GM23338 (cell line): ENCODE measurements at regions not wholly inside any gene's neighbourhood (a gene's known extent, or its start where the extent isn't known, plus 50 kb on each side); places are given as distances from the start of the nearest gene placed in this dataset.

Experiments
- ATAC-seq: fragments of 200-7000 bp; cut with Tn5 transposase; 3 replicates; pipeline ENCODE4 v1.9.1; 2020
- DNase-seq: peaks from one replicate; pipeline ENCODE4 v3.0.0-alpha.2; 2015; ENCODE audit warnings: low spot score
- H2AFZ ChIP-seq: fragments of 200-600 bp; sonication (generic); 2 replicates; pipeline ENCODE4 v1.8.0; 2016; ENCODE audit warnings: antibody characterized with exemption, mild to moderate bottlenecking, moderate library complexity
- H3F3A ChIP-seq: fragments of 200-600 bp; sonication (generic); replicated peaks from 2 replicates; pipeline ENCODE4 v1.8.0; 2017; ENCODE audit warnings: antibody characterized with exemption, mixed run types, low read depth
- H3K27ac ChIP-seq: fragments of 200-600 bp; sonication (generic); 2 replicates; pipeline ENCODE4 v1.6.1; 2016; ENCODE audit warnings: low read depth
- H3K27me3 ChIP-seq: fragments of 200-600 bp; sonication (generic); 2 replicates; pipeline ENCODE4 v1.8.0; 2016; ENCODE audit warnings: mild to moderate bottlenecking, mixed run types, moderate library complexity; ENCODE audit not compliant: insufficient read depth
- H3K36me3 ChIP-seq: fragments of 200-600 bp; sonication (generic); 2 replicates; pipeline ENCODE4 v1.8.0; 2016; ENCODE audit warnings: mild to moderate bottlenecking; ENCODE audit not compliant: insufficient read depth
- H3K4me1 ChIP-seq: fragments of 200-600 bp; sonication (generic); 2 replicates; pipeline ENCODE4 v1.8.0; 2016; ENCODE audit warnings: mild to moderate bottlenecking, moderate library complexity; ENCODE audit not compliant: insufficient read depth
- H3K4me2 ChIP-seq: fragments of 200-600 bp; sonication (generic); 2 replicates; pipeline ENCODE4 v1.7.1; 2017; ENCODE audit warnings: mixed run types
- H3K4me3 ChIP-seq: fragments of 200-600 bp; sonication (generic); 2 replicates; pipeline ENCODE4 v1.6.1; 2016; ENCODE audit warnings: mixed run types
- H3K79me2 ChIP-seq: fragments of 200-600 bp; sonication (generic); replicated peaks from 2 replicates; pipeline ENCODE4 v1.8.0; 2017; ENCODE audit warnings: mild to moderate bottlenecking; ENCODE audit not compliant: insufficient read depth
- H3K9me2 ChIP-seq: fragments of 200-600 bp; sonication (generic); 2 replicates; pipeline ENCODE4 v1.8.0; 2017; ENCODE audit not compliant: insufficient read depth
- H4K20me1 ChIP-seq: fragments of 200-600 bp; sonication (generic); replicated peaks from 2 replicates; pipeline ENCODE4 v1.8.0; 2017; ENCODE audit warnings: mild to moderate bottlenecking; ENCODE audit not compliant: insufficient read depth
- H3K27ac Mint-ChIP-seq: 2 replicates; pipeline ENCODE4 v1.8.0; 2020; ENCODE audit warnings: inconsistent platforms, mild to moderate bottlenecking, moderate library complexity, mixed read lengths
- H3K27me3 Mint-ChIP-seq: 3 replicates; pipeline ENCODE4 v1.8.0; 2022; ENCODE audit warnings: low read depth, mild to moderate bottlenecking, moderate library complexity, mixed read lengths, inconsistent platforms; ENCODE audit not compliant: insufficient read depth, poor library complexity
- H3K36me3 Mint-ChIP-seq: 3 replicates; pipeline ENCODE4 v1.8.0; 2021; ENCODE audit warnings: low read depth, mild to moderate bottlenecking, inconsistent platforms, moderate library complexity, mixed read lengths
- H3K4me1 Mint-ChIP-seq: 3 replicates; pipeline ENCODE4 v1.8.0; 2020; ENCODE audit warnings: mild to moderate bottlenecking, inconsistent platforms, mixed read lengths
- H3K4me3 Mint-ChIP-seq: 3 replicates; pipeline ENCODE4 v1.8.0; 2021; ENCODE audit warnings: moderate library complexity, mild to moderate bottlenecking, inconsistent platforms, mixed read lengths
- H3K9me3 Mint-ChIP-seq: 3 replicates; pipeline ENCODE4 v1.8.0; 2020; ENCODE audit warnings: moderate library complexity, mild to moderate bottlenecking, inconsistent platforms, mixed read lengths
- CTCF ChIP-seq, 2 experiments: fragments of 200-600 bp in 1 of 2; sonication (generic) in 1 of 2; conservative IDR thresholded peaks; 2 replicates each; pipeline versions ENCODE4 v1.5.1 to v1.6.1; 2016 to 2017; ENCODE audit warnings: antibody characterized with exemption in 2 of 2, low read depth in 2 of 2, mild to moderate bottlenecking in 2 of 2, moderate library complexity in 1 of 2
- JUNB ChIP-seq: IDR thresholded peaks from one replicate; pipeline ENCODE4 v1.6.1; 2016; ENCODE audit warnings: antibody characterized with exemption; ENCODE audit not compliant: unreplicated experiment
- NANOG ChIP-seq: IDR thresholded peaks from 2 replicates; pipeline ENCODE4 v1.6.1; 2016; ENCODE audit warnings: antibody characterized with exemption, borderline replicate concordance
- POLR2AphosphoS5 ChIP-seq: IDR thresholded peaks from 2 replicates; pipeline ENCODE4 v1.6.1; 2016; ENCODE audit warnings: antibody characterized with exemption, low read depth
- REST ChIP-seq: IDR thresholded peaks from one replicate; pipeline ENCODE4 v1.6.1; 2018; ENCODE audit warnings: antibody characterized with exemption; ENCODE audit not compliant: unreplicated experiment
- ZNF114 ChIP-seq: fragments of 250-450 bp; sonication (Bioruptor Pico); IDR thresholded peaks from 2 replicates; pipeline ENCODE4 v1.5.0; 2020; ENCODE audit warnings: mild to moderate bottlenecking, moderate library complexity
- ZNF331 ChIP-seq: fragments of 250-450 bp; sonication (Bioruptor Pico); IDR thresholded peaks from 2 replicates; pipeline ENCODE4 v1.5.0; 2020; ENCODE audit warnings: low read depth, mild to moderate bottlenecking, moderate library complexity
- ZNF462 ChIP-seq: fragments of 250-450 bp; sonication (Bioruptor Pico); IDR thresholded peaks from 2 replicates; pipeline ENCODE4 v1.5.0; 2020; ENCODE audit warnings: mild to moderate bottlenecking, moderate library complexity

GRCh38 chr6:2599817-2600216, 150.9 kb downstream of the MYLK4 start:
- Histone ChIP-seq H3K36me3 (no peaks in the 10 kb centered on the region), H3K4me2 (no peak overlapping the region), H3K4me3 (no peak overlapping the region), H4K20me1 (no peaks in the 10 kb centered on the region), H3K27ac (no peak overlapping the region), H2AFZ (no peak overlapping the region), H3K27me3 (no peaks in the 10 kb centered on the region), H3K4me1 (no peaks in the 10 kb centered on the region), H3K9me2 (peaks cover 3% of the 10 kb centered on the region; the same call in 1 of the 2 replicates), H3K79me2 (no peaks in the 10 kb centered on the region), H3F3A (no peaks in the 10 kb centered on the region)
- Mint-ChIP-seq H3K27me3 (no peaks in the 10 kb centered on the region), H3K36me3 (no peaks in the 10 kb centered on the region), H3K4me1 (no peaks in the 10 kb centered on the region), H3K4me3 (no peak overlapping the region), H3K9me3 (no peaks in the 10 kb centered on the region; the same call in 2 of the 3 replicates), H3K27ac (no peak overlapping the region)
- TF ChIP-seq CTCF (conservative IDR thresholded peaks at IDR 0.05; ENCODE audit: low read depth in 2 of 2) = no peak
- no peak for TF ChIP-seq NANOG
- TF ChIP-seq ZNF462 (CRISPR knock-in tag) = no peak
- DNase-seq (no peak), ATAC-seq (no peak)

GRCh38 chr6:2598867-2599266, 151.9 kb downstream of the MYLK4 start:
- Mint-ChIP-seq H3K36me3 (no peaks in the 10 kb centered on the region), H3K27me3 (no peaks in the 10 kb centered on the region), H3K4me1 (no peaks in the 10 kb centered on the region), H3K4me3 (no peak overlapping the region), H3K27ac (no peak overlapping the region), H3K9me3 (no peaks in the 10 kb centered on the region; the same call in 2 of the 3 replicates)
- H3K79me2 ChIP-seq = no peaks in the 10 kb centered on the region
- peaks cover 3% of the 10 kb centered on the region; the same call in 1 of the 2 replicates for H3K9me2 ChIP-seq
- H3K4me3 ChIP-seq = no peak overlapping the region
- DNase-seq (no peak), ATAC-seq (no peak)
- H3K36me3 ChIP-seq = no peaks in the 10 kb centered on the region
- H3K4me1 ChIP-seq = no peaks in the 10 kb centered on the region
- no peaks in the 10 kb centered on the region for H3F3A ChIP-seq
- no peak overlapping the region for H2AFZ ChIP-seq
- no peak overlapping the region for H3K4me2 ChIP-seq
- H3K27ac ChIP-seq = no peak overlapping the region
- H4K20me1 ChIP-seq = no peaks in the 10 kb centered on the region
- H3K27me3 ChIP-seq = no peaks in the 10 kb centered on the region
- no peak for TF ChIP-seq POLR2AphosphoS5
- TF ChIP-seq REST = no peak
- TF ChIP-seq CTCF (conservative IDR thresholded peaks at IDR 0.05; ENCODE audit: low read depth in 2 of 2) = peak; percentile 14 to 32; a peak in 1 of 4 replicates
- no peak for TF ChIP-seq ZNF114 (CRISPR knock-in tag)
- no peak for TF ChIP-seq JUNB
- TF ChIP-seq ZNF331 (CRISPR knock-in tag) = no peak
